Neural cell (in vitro differentiated cells): ENCODE measurements at regions not wholly inside any gene's neighbourhood (a gene's known extent, or its start where the extent isn't known, plus 50 kb on each side); places are given as distances from the start of the nearest gene placed in this dataset.

ENCODE experiments used
- H2AFZ ChIP-seq: fragments of 200-600, 300-800 bp; sonication (generic), shearing (Covaris generic); 2 replicates; pipeline ENCODE4 v1.6.0; 2014; ENCODE audit warnings: low read depth, mild to moderate bottlenecking, antibody characterized with exemption, low read length, moderate library complexity
- H3F3A ChIP-seq: fragments of 200-600 bp; shearing (Covaris generic); 2 replicates; pipeline ENCODE4 v1.6.1; 2016; ENCODE audit warnings: mild to moderate bottlenecking, moderate library complexity, mixed read lengths, antibody characterized with exemption, low read length; ENCODE audit not compliant: insufficient read depth, poor library complexity, severe bottlenecking
- H3K27ac ChIP-seq: fragments of 200-600, 300-800 bp; sonication (generic), shearing (Covaris generic); 2 replicates; pipeline ENCODE4 v1.5.1; 2014; ENCODE audit warnings: mild to moderate bottlenecking, low read length, moderate library complexity
- H3K27me3 ChIP-seq: fragments of 300-800, 200-600 bp; sonication (generic), shearing (Covaris generic); 2 replicates; pipeline ENCODE4 v1.6.0; 2014; ENCODE audit warnings: mild to moderate bottlenecking, low read depth, low read length, moderate library complexity; ENCODE audit not compliant: insufficient read depth
- H3K36me3 ChIP-seq: fragments of 300-800, 200-600 bp; sonication (generic), shearing (Covaris generic); 2 replicates; pipeline ENCODE4 v1.5.1; 2014; ENCODE audit warnings: mild to moderate bottlenecking, antibody characterized with exemption, low read length, moderate library complexity; ENCODE audit not compliant: insufficient read depth
- H3K4me2 ChIP-seq: fragments of 300-800, 200-600 bp; sonication (generic), shearing (Covaris generic); 2 replicates; pipeline ENCODE4 v1.6.0; 2014; ENCODE audit warnings: mild to moderate bottlenecking, low read length
- H3K4me3 ChIP-seq: fragments of 300-800, 200-600 bp; sonication (generic), shearing (Covaris generic); 2 replicates; pipeline ENCODE4 v1.5.1; 2014; ENCODE audit warnings: mild to moderate bottlenecking, low read length, moderate library complexity
- H3K79me2 ChIP-seq: fragments of 200-600 bp; shearing (Covaris generic); replicated peaks from 2 replicates; pipeline ENCODE4 v1.6.0; 2014; ENCODE audit warnings: mild to moderate bottlenecking, low read length, moderate library complexity; ENCODE audit not compliant: insufficient read depth
- H3K9ac ChIP-seq: fragments of 300-800, 200-600 bp; sonication (generic), shearing (Covaris generic); 2 replicates; pipeline ENCODE4 v1.6.1; 2016; ENCODE audit warnings: mild to moderate bottlenecking, low read length, mixed read lengths
- H3K9me2 ChIP-seq: fragments of 200-600 bp; shearing (Covaris generic); 2 replicates; pipeline ENCODE4 v1.6.1; 2016; ENCODE audit warnings: mild to moderate bottlenecking, low read length, mixed read lengths; ENCODE audit not compliant: insufficient read depth
- H3K9me3 ChIP-seq: fragments of 200-600, 300-800 bp; sonication (generic), shearing (Covaris generic); 2 replicates; pipeline ENCODE4 v1.6.1; 2016; ENCODE audit warnings: mild to moderate bottlenecking, mixed run types, low read length, moderate library complexity, mixed read lengths
- H4K20me1 ChIP-seq: fragments of 200-600 bp; shearing (Covaris generic); 2 replicates; pipeline ENCODE4 v1.6.1; 2016; ENCODE audit warnings: mild to moderate bottlenecking, mixed run types; ENCODE audit not compliant: insufficient read depth
- CTCF ChIP-seq: fragments of 450-650 bp; IDR thresholded peaks from 2 replicates; pipeline ENCODE4 v1.5.1; 2014; ENCODE audit warnings: antibody characterized with exemption, mild to moderate bottlenecking, moderate library complexity; ENCODE audit not compliant: poor library complexity, severe bottlenecking
- EP300 ChIP-seq: fragments of 450-650 bp; conservative IDR thresholded peaks from 2 replicates; pipeline ENCODE4 v1.6.1; 2014; ENCODE audit warnings: antibody characterized with exemption, mild to moderate bottlenecking, moderate library complexity; ENCODE audit not compliant: poor library complexity, severe bottlenecking
- EZH2 ChIP-seq: fragments of 200-600, 300-800 bp; shearing (Covaris generic), sonication (generic); IDR thresholded peaks from 2 replicates; pipeline ENCODE4 v1.6.1; 2014; ENCODE audit warnings: antibody characterized with exemption, low read length, borderline replicate concordance, mild to moderate bottlenecking; ENCODE audit not compliant: insufficient read depth, poor library complexity, severe bottlenecking
- MXI1 ChIP-seq: fragments of 450-650 bp; conservative IDR thresholded peaks from 2 replicates; pipeline ENCODE4 v1.6.1; 2014; ENCODE audit warnings: antibody characterized with exemption, mild to moderate bottlenecking; ENCODE audit not compliant: poor library complexity, severe bottlenecking
- POLR2AphosphoS5 ChIP-seq: IDR thresholded peaks from 2 replicates; pipeline ENCODE4 v1.6.1; 2012
- RAD21 ChIP-seq: fragments of 450-650 bp; conservative IDR thresholded peaks from 2 replicates; pipeline ENCODE4 v1.6.1; 2014; ENCODE audit warnings: antibody characterized with exemption, mild to moderate bottlenecking, moderate library complexity
- REST ChIP-seq: IDR thresholded peaks from 2 replicates; pipeline ENCODE4 v1.6.1; 2012; ENCODE audit warnings: borderline replicate concordance
- SMC3 ChIP-seq: fragments of 450-650 bp; conservative IDR thresholded peaks from 2 replicates; pipeline ENCODE4 v1.6.1; 2014; ENCODE audit warnings: antibody characterized with exemption, mild to moderate bottlenecking, moderate library complexity; ENCODE audit not compliant: poor library complexity
- TAF1 ChIP-seq: IDR thresholded peaks from 2 replicates; pipeline ENCODE4 v1.6.1; 2012; ENCODE audit warnings: low read depth

GRCh38 chr2:121955872-121956271, 200.4 kb downstream of the TSN start:
- Histone ChIP-seq H3K9me3 (no peaks in the 10 kb centered on the region), H3K4me3 (no peak overlapping the region), H3F3A (no peaks in the 10 kb centered on the region), H3K27me3 (no peaks in the 10 kb centered on the region), H3K79me2 (no peaks in the 10 kb centered on the region), H2AFZ (no peak overlapping the region), H3K27ac (no peak overlapping the region), H4K20me1 (no peaks in the 10 kb centered on the region), H3K9me2 (no peaks in the 10 kb centered on the region), H3K36me3 (no peaks in the 10 kb centered on the region), H3K4me2 (no peak overlapping the region), H3K9ac (no peak overlapping the region)
- TF ChIP-seq REST: no peak
- no peak for TF ChIP-seq TAF1
- TF ChIP-seq SMC3: no peak
- TF ChIP-seq EP300: no peak
- TF ChIP-seq EZH2: no peak
- no peak for TF ChIP-seq RAD21

- H3K4me2 ChIP-seq: no peak overlapping the region
- TF ChIP-seq REST: no peak
- no peak for TF ChIP-seq POLR2AphosphoS5
- no peak for TF ChIP-seq EZH2
- no peak for TF ChIP-seq TAF1
- TF ChIP-seq SMC3: no peak
- TF ChIP-seq CTCF: no peak
- TF ChIP-seq EP300: no peak
- no peak for TF ChIP-seq RAD21
- TF ChIP-seq MXI1: no peak
- H3K27ac ChIP-seq: no peak overlapping the region
- H3K27me3 ChIP-seq: no peaks in the 10 kb centered on the region
- H3K9me3 ChIP-seq: no peaks in the 10 kb centered on the region
- H4K20me1 ChIP-seq: no peaks in the 10 kb centered on the region
- no peaks in the 10 kb centered on the region for H3K36me3 ChIP-seq
- H3K9me2 ChIP-seq: no peaks in the 10 kb centered on the region
- H3K4me3 ChIP-seq: no peak overlapping the region
- H3F3A ChIP-seq: no peaks in the 10 kb centered on the region
- H3K9ac ChIP-seq: no peak overlapping the region
- H2AFZ ChIP-seq: no peak overlapping the region
- H3K79me2 ChIP-seq: no peaks in the 10 kb centered on the region
These were observed 204.8 kb downstream of the TSN start for GRCh38 chr2:121960251-121960650.
